Chondrocyte (in vitro differentiated cells): ENCODE measurements at regions not wholly inside any gene's neighbourhood (a gene's known extent, or its start where the extent isn't known, plus 50 kb on each side); places are given as distances from the start of the nearest gene placed in this dataset.
"Not testable (repeated sequence)": the region's sequence is repeated elsewhere in the genome, so short reads cannot be mapped to it uniquely, and the experiment has no call there.

Experiments
- DNase-seq: peaks from one replicate; pipeline ENCODE4 v3.0.0; 2021; ENCODE audit warnings: mixed read lengths, low spot score
- H3K27ac Mint-ChIP-seq: one replicate; pipeline ENCODE4 v1.8.0; 2021; ENCODE audit warnings: mild to moderate bottlenecking, moderate library complexity, mixed read lengths; ENCODE audit not compliant: unreplicated experiment
- H3K27me3 Mint-ChIP-seq: 2 replicates; pipeline ENCODE4 v1.8.0; 2021; ENCODE audit warnings: low read depth, mixed read lengths
- H3K36me3 Mint-ChIP-seq: 2 replicates; pipeline ENCODE4 v1.8.0; 2021; ENCODE audit warnings: low read depth, mixed read lengths
- H3K4me1 Mint-ChIP-seq: 2 replicates; pipeline ENCODE4 v1.8.0; 2021; ENCODE audit warnings: low read depth, mild to moderate bottlenecking, mixed read lengths
- H3K4me3 Mint-ChIP-seq: one replicate; pipeline ENCODE4 v1.8.0; 2021; ENCODE audit warnings: mild to moderate bottlenecking, moderate library complexity, mixed read lengths; ENCODE audit not compliant: unreplicated experiment
- H3K9me3 Mint-ChIP-seq: 2 replicates; pipeline ENCODE4 v1.8.0; 2021; ENCODE audit warnings: low read depth, mixed read lengths
- CTCF ChIP-seq: fragments of 200-600 bp; sonication (generic); IDR thresholded peaks from 2 replicates; pipeline ENCODE4 v1.5.0; 2021; ENCODE audit warnings: antibody characterized with exemption, mild to moderate bottlenecking, moderate library complexity

- H3K9me3 Mint-ChIP-seq, H3K27me3 Mint-ChIP-seq, DNase-seq, H3K4me3 Mint-ChIP-seq, H3K27ac Mint-ChIP-seq, H3K36me3 Mint-ChIP-seq, H3K4me1 Mint-ChIP-seq: not testable (repeated sequence)
- peak; percentile 75 for TF ChIP-seq CTCF
Measured at GRCh38 chr9:64772123-64772736, 512.8 kb downstream of the FOXD4L5 start.
